Astrocyte of the spinal cord (primary cell): ENCODE measurements at regions not wholly inside any gene's neighbourhood (a gene's known extent, or its start where the extent isn't known, plus 50 kb on each side); places are given as distances from the start of the nearest gene placed in this dataset.

Experiments used
- DNase-seq: peaks from one replicate; pipeline ENCODE4 v3.0.0; 2011; ENCODE audit warnings: low read depth, low spot score
- H3K4me3 ChIP-seq: 2 replicates; pipeline ENCODE4 v1.5.1; 2011; ENCODE audit warnings: low read depth, mild to moderate bottlenecking, low read length, moderate library complexity
- in situ Hi-C: cut with HindIII; loops from 2 replicates; pipeline ENCODE4 v1.10.0; 2017; ENCODE audit warnings: low sequenced_read_pairs
- TF ChIP-seq, protein P1 (sequence below): IDR thresholded peaks from 2 replicates; pipeline ENCODE4 v1.5.1; 2012; ENCODE audit warnings: low read depth, mild to moderate bottlenecking, low read length, inconsistent platforms

DNA sequence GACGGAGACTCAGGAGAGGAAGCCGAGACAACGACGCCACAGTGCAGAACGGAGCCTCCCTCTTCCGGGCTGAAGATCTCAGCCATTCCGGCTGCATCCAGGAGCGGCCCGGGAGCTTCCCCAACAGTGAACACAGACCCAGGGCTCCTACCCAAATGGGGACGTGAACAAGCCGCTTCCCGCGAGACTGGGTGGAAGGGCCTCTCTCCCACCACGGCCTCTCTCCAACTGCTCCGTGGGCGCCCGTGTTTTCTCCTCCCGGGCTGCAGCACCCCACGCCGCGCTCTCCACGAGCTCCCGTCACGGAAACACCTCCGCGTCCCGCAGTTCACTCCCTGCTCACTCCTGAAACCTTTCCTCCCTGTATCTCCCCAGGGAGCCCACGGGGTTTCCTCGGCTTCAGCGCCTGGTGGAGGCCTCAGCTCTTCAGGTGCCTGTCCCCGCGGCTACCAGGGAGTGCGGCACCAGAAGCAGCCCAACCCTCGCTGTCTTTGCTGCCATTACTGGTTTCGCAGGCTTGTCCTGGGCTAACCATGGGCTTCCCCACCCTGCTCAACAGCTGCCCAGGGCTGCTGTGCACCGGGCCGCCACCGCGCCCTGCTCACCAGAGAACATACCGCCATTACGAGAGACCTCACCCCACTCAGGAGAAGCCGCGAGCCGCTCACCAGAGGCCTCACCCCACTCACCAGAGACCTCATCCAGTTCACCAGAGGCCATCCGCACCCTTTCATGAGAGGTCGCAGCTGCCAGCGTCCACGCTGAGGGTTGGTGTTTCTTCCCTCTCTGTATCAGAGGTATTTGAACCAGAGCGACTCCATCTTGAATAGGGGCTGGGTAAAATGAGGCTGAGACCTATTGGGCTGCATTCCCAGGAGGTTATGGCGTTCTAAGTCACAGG lies 922.8 kb downstream of the QKI start:
- in situ Hi-C loops: no loop called here
- no peak for DNase-seq
- H3K4me3 ChIP-seq: no peak overlapping the region
- TF ChIP-seq, protein P1, sequence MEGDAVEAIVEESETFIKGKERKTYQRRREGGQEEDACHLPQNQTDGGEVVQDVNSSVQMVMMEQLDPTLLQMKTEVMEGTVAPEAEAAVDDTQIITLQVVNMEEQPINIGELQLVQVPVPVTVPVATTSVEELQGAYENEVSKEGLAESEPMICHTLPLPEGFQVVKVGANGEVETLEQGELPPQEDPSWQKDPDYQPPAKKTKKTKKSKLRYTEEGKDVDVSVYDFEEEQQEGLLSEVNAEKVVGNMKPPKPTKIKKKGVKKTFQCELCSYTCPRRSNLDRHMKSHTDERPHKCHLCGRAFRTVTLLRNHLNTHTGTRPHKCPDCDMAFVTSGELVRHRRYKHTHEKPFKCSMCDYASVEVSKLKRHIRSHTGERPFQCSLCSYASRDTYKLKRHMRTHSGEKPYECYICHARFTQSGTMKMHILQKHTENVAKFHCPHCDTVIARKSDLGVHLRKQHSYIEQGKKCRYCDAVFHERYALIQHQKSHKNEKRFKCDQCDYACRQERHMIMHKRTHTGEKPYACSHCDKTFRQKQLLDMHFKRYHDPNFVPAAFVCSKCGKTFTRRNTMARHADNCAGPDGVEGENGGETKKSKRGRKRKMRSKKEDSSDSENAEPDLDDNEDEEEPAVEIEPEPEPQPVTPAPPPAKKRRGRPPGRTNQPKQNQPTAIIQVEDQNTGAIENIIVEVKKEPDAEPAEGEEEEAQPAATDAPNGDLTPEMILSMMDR: no peak

DNA sequence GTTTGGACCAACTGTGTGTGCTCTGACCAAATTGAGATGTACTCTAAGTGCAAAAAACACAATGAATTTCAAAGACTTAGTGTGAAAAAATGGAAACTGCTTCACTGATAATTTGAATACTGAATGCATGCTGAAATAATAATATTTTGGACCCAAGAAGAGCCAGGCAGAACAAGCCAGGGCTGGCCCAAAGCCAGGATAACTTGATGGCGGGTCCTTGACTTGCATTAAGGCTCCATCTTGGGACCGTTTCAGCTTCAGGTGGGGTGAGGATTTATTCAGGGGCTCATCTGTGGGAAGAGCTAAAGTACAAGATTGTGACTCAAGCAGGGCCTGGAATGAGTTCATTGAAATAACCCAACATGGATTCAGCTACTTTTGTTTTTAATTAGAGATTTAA lies 921.9 kb downstream of the QKI start:
- DNase-seq: no peak
- no peak overlapping the region for H3K4me3 ChIP-seq
- in situ Hi-C loops: no loop called here
- TF ChIP-seq, protein P1: no peak

DNA sequence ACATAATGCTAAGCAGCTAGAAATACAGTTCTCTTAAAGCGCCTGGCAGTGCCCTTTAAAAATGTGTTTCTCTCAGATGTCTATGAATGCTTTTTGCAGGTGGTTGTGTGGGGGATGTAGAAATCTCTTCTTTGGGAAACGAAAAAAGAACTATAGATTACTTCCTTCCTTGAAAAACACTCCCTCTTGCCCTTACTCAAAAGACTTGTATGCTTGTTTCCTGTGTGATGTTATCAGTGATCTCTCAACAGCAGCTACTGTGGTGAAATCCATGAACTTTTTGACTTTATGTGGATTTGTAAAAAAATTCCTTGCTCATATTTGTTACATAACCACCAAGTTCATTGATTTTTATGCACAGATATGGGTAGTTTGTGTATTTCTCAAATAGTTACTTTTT lies 916.5 kb downstream of the QKI start:
- in situ Hi-C loops: no loop called here
- TF ChIP-seq, protein P1: no peak
- no peak overlapping the region for H3K4me3 ChIP-seq
- DNase-seq: no peak

DNA sequence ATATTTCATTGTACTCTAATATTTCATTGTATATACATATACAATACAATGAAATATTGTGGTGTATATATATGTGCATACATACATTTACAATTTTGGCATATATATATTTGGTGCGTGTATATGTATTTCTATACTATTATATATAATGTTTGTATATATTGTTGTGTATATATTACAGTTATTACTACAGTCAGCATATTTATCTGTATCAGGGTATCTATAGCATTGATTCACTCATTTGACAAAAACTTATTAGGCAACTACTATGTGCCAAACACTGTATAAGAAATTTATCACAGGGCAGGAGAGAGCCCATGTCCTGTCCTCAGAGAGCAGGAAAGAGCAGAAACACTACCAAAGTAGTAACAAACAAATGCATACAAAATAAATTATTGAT lies 910.6 kb downstream of the QKI start:
- TF ChIP-seq, protein P1: no peak
- H3K4me3 ChIP-seq: no peak overlapping the region
- no peak for DNase-seq
- in situ Hi-C loops: no loop called here

DNA sequence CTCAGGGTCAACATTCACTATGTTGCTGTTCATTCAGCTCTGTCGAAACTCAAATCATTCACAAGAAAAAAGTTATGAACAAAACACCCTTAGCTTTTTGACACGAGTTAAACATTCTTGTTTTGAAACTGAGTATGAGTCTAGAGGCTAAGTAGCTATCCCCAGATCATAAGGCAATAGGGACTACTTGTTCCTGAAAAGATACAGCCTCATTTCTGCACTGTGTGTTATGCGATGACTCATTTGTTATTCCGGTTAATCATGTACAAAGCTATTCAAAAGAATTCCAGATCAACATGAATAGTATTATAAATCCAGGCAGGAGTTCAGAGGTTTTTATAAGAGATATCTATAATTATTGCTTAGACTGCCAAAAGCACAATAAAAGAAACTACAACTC lies 908.0 kb downstream of the QKI start:
- peak; percentile 87 for DNase-seq
- in situ Hi-C loops: no loop called here
- TF ChIP-seq, protein P1: no peak
- H3K4me3 ChIP-seq: no peak overlapping the region

DNA sequence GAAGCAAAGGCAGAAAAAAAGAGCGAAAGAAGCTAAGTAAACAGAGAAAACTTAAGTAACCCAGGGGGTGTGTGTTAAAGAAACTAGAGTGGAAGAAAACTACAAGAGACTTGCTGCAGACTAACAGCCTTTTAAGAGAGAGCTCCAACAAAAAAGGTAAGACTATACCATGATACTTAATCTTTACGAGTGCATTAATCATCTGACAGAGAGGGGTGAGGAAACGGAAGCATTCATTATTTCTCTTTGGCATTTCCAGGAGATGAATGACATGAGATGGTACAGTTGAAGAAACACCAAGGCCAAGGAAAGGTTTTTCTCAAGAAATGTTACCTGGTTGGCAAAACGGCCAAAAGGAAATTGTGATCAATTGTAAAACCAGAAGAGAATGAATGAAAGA lies 906.8 kb downstream of the QKI start:
- in situ Hi-C loops: no loop called here
- H3K4me3 ChIP-seq: no peak overlapping the region
- TF ChIP-seq, protein P1: no peak
- DNase-seq: no peak
